ENCODE measurements at regions not wholly inside any gene's neighbourhood (a gene's known extent, or its start where the extent isn't known, plus 50 kb on each side); places are given as distances from the start of the nearest gene placed in this dataset.
A peak's percentile ranks its signal among the peaks of the same experiment; 100 is the strongest.
"Not testable (repeated sequence)": the region's sequence is repeated elsewhere in the genome, so short reads cannot be mapped to it uniquely, and the experiment has no call there.

DNA sequence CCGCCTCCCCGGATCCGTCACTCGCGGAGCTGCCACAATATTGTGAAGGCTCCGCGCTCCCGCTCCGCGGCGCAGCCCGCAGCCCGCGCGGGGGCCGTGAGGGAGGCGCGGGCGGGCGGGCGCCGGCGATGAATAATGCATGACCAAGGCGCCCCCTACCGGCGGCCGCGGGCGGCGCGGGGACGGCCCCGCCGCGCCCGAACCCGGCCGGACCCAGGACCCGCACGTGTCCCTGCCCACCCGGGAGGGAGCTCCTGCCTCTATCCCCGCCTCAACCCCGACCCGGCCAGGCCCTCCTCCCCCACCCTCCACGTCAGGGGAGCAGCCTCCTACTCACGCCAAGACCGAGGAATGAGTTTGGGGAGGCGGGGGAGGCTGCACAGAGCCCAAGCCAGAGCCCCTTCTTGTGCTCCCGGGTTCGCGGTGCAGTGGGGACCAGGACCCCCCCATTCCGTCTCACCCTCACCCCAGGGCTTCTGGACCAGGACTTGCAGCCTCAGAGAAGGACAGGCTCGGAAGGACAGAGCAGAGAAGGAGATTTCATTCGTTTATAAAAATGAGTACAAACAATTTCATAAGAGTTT, 70.8 kb upstream of the CASZ1 start:
- peak; percentile 61 for DNase-seq (ENCODE audit: low read depth)

DNA sequence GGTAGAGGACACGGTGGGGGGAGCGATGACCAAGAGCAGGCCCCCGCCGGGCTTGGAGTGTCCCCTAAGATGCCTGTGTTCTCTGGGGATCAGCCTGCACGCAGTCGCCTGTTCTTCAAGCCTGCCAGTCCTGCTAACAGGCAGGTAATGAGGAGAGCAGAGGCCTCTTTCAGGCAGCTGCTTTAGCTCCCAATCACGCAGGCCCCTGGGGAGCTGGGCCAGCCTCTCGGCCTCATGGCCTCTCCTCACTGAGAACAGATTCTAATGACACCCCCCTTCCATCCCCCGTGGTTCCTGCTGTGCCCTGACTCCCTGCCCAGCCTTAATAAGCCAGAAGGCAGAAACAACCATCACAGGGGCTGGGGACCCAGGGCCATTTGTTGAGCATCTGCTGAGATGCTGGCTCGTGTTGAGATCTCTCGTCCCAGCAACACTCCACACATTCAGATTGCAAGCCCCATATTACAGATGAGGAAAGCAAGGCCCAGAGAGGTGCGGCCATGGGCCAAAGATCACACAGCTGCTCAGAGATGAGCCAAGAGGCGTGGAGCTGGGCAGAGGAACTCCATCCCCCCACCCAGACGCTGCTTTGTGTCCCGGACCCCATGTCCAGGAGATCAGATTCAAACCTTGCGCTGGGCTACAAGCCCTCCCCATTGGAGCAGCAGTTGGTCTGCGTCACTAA, 71.6 kb upstream of the CASZ1 start:
- DNase-seq (ENCODE audit: low read depth), result no peak

DNA sequence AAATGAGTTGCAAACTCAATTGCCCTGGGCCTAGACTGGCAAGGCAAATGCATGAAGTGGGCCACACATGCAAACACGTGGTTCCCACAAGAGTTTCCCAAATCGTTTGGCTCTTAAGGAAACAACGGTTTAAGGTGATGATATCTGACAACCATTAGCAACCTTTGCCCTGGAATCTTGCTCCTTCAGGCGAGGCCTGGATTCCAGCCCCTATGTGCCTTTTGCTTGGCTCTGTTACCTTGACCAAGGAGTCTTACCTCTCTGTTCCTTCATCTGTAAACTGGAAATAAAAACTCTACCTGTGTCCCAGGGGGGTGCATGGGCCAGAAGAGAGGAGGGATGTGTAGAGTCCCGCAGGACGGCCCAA, 72.1 kb upstream of the CASZ1 start:
- DNase-seq (ENCODE audit: low read depth), result no peak

DNA sequence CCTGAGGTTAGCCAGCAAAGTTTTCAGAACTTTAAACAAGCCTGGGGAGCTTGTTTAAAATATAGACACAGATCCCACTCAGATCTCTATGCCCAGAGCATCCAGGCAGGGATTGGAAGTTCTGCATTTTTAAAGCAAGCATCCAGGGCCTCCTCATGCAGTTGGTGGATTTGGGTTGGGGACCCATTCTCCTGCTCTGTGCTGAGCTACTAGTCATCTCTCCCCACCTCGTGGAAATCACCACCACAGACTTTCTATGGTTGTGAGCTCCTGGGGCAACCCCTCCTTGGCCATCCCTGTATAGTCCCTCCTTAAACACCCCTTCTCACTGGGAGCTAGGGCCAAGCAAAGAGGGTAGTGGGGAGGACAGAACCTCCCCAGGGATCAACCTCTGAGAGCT, 73.5 kb upstream of the CASZ1 start:
- no peak for DNase-seq (ENCODE audit: low read depth)

DNA sequence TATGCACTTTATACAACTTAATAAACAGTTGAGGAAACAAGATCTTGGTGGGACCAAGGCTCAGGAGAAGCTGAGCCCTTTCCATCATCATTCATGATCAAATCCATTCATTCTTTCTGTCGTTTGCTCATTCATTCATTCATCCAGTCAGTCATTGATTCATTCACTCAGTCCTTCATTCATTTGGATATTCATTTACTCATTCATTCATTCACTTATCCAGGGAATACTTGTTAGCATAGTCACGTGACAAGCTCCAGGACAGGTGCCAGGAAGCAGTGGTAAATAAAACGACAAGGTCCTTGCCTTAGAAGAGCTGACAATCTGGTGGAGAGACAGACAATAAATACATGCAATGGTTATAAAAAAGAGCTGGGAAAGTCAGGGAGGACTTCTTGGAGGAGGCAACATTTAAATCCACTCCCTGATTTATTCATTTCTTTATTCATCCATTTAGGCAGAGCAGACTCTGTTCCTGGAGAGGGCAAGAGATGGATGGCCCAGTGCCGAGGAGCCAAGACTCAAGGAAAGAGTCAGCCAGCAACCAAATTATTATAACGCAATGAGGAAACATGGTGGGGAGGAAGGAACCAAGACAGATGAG, 74.1 kb upstream of the CASZ1 start:
- DNase-seq (ENCODE audit: low read depth), result no peak

DNA sequence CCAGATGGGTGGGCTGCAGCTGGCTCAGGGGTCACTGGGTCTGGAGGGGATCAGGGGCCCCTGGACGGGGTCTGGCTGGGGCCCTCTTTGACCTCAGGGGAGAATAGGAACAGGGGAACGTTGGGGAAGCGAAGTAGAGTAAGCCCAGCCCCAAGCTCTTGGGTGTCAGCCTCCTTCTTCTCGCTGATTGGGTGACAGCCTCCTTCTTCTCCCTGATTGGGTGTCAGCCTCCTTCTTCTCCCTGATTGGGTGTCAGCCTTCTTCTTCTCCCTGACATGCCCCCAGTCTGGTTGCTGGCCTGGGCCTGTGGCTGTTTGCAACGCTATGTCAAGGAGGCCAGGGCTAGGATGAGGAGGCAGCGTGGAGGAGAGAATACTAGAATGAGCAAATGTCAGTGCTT, 76.7 kb upstream of the CASZ1 start:
- DNase-seq (ENCODE audit: low read depth), result no peak

DNA sequence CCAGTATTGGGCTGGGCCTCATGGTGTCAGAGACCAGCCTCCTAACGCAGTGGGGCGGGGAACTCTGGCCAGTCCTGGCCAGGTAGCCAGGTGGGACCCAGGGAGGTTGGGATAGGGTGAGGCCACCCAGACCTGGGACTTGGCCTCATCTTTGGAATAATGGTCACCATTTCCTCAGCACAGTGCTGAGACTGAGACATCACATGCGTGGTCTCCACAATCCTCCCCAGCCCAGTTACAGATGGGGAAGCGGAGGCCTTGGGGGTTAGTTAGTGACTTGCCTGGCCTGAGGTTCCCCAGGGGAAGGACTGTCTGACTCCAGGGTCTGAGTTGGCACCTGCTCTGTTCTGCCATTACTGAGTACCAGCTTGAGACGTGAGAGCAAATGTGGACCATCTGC, 77.9 kb upstream of the CASZ1 start:
- no peak for DNase-seq (ENCODE audit: low read depth)

DNA sequence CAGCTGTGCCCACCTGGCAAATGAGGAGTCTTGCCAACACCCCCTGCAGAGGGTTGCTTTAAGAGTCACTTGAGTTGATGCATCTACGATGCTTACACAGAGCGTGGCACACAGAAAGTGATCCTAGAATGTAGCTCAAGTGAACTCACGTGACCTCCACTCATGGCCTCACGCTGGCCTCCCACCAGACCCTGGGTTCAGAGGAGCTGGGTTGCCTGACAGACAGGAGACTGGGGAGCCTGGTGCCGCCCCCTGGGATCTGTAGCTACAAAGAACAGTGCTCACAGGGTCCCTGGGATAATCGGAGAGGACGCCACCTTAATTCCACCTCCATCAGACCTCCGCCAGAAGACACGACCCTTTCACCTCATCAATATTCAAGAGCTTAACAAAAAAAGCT, 81.4 kb upstream of the CASZ1 start:
- DNase-seq (ENCODE audit: low read depth), result no peak

DNA sequence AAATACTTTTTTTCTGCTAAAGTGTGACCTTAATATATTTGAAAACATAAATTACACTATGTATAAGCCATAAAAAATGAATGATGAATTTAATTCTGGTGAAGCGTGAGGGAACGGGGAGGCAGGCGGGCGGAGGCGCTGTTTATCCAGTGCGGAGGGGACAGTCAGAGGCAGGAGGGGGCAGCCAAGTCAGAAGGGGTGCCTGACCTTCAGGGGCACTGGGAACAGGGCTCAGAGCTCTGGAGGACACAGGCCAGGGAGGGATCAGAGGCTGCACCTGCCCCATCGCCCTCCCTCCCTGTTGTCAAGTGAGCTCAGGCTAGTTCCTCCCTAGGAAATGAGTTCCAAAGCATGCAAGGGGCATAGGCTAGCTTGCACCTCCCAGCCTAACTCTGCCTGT, 82.0 kb upstream of the CASZ1 start:
- DNase-seq (ENCODE audit: low read depth), result no peak

DNA sequence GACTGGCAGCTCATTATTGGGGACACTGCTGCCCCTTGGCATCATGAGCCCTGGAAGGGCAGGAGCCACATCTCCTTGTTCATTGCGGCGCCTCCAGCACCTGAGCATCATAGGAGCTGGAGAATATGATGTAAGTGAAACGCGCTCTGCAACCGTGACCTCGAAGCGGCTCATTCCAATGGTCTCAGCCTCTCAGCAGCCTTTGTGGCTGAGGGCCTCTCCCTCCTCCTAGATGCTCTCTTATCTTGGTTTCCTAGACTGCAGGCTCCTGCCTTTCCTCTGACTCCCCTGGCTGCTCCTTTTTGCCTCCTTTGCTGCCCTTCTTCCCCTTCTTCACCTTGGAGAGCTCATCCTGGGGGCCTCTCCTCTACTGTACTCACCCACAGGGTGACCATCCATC, 83.6 kb upstream of the CASZ1 start:
- no peak for DNase-seq (ENCODE audit: low read depth)

DNA sequence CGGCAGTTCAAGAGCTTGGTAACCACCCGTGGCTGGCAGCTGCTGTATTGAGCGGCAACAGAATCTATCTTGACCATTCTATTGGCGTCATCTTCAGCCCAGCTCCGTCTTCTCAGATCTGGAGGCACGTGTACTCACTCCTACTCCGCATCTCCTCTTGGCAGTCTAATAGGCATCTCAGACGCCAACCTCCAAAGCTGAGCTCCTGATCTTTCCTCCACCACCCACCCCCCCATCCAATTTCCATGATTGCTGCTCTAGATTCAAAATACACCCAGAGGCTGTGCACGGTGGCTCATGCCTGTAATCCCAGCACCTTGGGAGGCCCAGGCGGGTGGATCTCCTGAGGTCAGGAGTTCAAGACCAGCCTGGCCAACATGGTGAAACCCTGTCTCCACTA, 84.6 kb upstream of the CASZ1 start:
- DNase-seq (ENCODE audit: low read depth), result no peak

DNA sequence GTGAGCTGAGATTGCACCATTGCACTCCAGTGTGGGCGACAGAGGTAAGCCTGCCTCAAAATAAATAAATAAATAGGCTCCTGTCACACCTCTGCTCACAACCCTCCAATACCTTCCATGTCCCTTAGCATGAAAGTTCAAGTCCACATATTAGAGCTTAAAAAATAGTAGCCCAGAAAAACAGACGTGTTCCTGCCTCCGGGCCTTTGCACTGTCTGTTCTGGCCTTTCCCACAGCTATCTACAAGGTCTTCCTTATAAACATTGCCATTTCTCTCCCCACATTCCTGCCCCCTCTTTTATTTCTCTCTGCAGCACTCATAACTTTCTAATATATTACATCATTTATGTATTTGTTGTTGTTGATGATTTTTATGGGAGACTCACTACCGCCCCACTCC, 85.6 kb upstream of the CASZ1 start:
- DNase-seq (ENCODE audit: low read depth), result no peak

DNA sequence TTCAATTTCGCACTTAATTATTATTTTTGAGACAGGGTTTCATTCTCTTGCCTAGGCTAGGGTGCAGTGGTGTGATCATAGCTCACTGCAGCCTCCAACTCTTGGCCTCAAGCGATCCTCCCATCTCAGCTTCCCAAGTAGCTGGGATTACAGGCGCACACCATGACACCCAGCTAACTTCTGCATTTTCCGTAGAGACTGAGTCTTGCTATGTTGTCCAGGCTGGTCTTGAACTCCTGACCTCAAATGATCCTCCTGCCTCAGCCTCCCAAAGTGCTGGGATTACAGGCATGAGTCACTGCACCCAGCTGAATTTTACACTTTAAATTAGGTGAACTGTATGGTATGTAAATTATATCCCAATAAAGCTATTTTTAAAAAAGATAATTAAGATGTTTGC, 90.6 kb upstream of the CASZ1 start:
- DNase-seq (ENCODE audit: low read depth), result not testable (repeated sequence)

DNA sequence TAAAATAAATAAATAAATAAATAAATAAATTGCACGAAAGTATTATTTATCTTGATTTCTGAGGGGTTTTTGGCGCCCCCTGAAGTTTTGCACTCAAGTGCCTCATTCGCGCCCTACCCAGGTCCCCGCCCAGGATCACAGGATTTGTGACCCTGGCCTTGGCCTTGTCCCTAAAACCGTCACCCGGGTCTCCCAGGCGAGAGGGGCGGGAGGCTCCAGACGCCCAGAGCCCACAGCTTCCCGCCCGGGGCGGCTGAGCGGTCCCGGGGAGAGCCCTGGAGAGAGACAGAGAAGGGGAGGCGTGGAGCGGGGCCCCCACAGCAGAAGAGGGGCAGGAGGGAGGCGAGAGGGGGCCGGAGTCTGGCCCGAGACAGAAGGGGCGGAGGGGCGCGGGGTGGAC, 91.8 kb upstream of the CASZ1 start:
- no peak for DNase-seq (ENCODE audit: low read depth)

DNA sequence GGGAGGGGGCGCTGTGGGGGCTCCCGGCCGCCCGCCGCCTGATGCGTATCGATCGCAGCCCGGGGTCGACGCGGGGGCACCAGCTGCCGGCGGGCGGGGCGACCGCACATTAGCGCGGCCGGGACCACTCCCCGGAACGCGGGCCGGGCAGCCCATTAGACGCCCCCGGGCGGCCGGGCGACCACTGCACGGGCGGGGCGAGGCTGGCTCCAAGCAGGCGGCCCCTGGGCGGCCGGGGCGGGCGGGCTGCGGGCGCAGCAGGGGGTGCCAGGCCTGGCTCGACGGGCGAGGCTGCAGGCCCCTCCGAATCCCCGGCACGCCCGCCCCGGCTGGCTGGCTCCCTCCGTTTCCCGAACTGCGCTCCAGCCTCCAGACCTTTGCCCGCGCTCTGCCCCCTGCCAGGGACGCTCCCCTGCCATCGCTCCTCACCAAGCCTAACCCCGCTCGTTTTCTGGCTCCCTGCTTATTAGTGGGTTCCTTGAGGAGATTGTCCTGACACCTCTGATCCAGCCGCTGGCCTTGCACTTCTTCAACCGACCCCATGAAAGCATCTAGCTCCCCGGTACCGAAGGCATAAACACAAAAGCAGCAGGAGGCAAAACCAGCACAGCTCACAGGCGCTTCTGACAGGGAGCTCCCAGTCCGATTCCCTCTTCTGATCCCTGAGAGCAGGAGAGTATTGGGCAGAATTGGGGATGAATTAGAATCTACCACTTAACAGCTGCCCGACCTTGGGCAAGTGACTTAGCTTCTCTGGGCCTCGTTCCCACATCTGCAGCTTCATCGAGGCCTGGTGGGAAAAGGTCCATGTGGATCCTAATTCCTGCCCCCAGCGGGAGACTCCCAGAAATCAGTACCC, 92.6 kb upstream of the CASZ1 start:
- DNase-seq (ENCODE audit: low read depth), result no peak

DNA sequence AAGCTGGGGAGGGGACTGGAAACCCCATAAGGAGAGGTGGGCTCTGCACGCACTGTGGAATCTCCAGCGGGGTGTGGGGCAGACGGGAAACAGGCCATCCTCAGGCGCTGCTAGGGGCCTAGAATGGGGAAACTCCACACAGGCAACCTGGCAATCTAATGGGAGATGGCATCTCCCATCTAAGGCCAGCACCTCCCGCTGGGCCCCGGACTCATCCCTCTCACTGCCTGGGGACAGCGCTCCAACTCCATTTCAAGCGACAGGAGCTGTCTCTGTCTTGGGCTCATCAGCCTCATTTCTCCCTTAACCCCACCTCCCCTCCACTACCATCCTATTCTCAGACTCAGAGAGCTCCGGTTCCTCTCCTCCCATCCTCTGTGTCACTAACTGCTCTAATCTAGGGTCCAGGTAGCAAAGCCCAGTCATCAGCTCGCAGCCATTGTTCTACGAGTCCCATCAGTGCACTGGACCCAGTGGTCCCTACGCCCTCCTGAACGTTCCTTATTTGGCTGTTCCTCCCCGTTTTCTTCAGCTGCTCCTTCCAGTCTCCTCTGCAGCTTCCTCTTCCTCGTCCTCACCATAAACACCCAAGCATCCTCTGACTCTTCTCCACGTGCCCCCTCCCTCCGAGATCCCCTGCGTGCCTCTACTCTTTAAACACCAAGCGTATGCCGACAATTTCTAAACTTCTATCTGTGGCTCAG, 93.4 kb upstream of the CASZ1 start:
- DNase-seq (ENCODE audit: low read depth), result no peak

DNA sequence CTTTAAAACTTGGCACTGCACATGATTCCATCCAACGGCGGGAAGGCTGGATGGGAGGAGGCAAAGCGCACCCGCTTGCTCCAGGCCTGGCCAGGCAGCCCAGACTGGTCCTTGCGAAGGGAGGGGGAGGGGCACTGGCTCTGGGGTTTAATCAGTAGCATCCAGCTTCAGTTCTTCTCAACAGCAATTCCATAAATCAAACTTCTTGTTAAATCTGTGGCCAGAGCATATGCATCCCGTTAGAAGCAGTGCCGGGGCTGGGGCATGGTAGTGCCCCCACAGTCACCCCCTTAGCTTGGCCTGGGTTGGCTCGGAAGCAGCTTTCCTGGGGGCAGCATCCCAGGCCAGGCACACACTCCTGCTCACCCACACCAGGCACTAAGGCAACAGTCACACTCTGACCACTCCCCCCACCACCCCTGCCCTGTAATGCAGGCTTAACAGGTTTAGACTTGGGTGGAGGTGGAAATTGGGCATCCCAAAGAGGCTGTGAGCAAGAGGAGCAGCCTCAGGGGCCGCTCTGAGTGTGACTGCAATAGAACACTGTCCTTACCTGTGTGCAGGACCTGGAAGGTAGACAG, 94.1 kb upstream of the CASZ1 start:
- DNase-seq (ENCODE audit: low read depth), result no peak

DNA sequence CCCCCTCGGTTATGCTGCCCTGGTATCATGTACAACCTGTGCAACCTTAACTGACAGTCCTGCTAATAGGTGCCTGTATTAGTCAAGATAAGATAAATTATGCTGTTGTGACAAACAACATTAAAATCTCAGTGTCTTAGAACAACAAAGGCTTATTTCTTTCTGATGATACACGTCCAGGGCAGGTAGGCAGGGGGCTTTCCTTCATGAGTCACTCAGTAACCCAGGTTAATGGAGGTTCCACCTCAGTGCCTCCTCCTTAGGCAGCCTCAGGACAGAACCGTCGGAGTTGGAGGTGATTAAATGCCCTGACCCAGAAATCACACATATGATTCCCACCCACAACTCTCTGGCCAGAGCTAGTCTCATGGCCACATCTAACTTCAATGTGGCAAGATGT, 94.6 kb upstream of the CASZ1 start:
- no peak for DNase-seq (ENCODE audit: low read depth)

DNA sequence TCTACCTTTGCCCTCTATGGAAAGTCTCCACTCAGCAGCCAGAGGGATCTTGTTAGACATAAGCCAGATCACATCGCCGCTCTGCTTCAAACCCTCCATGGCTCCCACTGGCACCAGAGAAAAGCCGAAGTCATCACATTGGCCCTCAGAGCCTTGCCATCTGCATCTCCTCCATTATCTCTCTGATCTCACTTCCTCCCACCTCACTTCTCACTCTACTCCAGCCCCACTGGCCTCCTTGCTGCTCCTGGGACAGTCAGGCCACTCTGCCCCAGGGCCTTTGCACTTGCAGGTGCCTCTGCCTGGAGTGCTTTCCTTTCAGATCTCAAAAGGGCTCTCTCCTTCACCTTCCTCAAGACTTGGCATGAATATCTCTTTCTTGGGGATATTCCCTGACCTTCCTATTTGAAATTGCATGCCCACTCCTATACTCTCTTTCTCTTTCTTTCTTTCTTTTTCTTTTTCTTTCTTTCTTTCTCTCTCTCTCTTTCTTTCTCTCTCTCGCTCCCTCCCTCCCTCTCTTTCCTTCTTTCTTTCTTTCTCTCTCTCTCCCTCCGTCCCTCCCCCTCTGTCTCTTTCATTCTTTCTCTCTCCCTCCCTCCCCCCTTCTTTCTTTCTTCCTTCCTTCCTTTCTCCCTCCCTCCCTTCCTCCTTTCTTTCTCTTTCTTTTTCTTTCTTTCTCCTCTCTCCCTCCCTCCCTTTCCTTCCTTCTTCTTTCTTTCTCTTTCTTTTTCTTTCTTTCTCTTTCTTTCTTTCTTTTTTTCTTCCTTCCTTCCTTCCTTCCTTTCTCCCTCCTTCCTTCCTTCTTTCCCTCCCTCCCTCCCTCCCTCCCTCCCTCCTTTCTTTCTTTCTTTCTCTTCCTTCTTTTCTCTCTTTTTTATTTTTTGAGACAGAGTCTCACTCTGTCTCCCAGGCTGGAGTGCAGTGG, 96.0 kb upstream of the CASZ1 start:
- DNase-seq (ENCODE audit: low read depth), result no peak

DNA sequence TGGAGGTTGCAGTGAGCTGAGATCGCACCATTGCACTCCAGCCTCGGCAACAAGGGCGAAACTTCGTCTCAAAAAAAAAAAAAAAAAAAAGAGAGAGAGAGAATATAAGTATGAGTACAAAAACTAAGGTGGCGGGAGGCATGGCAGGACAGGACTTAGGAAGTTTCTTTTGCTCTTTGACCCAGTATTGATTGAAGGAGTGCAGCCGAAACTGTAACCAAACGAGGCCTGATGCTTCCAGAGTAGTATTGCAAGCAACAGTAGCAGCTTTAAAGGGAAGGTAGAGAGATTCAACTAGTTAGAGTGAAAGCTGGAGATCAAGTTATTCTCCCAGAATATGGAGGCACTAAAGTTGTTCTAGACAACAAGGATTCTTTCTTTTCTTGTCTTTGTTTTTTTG, 99.2 kb upstream of the CASZ1 start:
- DNase-seq (ENCODE audit: low read depth), result no peak

DNA sequence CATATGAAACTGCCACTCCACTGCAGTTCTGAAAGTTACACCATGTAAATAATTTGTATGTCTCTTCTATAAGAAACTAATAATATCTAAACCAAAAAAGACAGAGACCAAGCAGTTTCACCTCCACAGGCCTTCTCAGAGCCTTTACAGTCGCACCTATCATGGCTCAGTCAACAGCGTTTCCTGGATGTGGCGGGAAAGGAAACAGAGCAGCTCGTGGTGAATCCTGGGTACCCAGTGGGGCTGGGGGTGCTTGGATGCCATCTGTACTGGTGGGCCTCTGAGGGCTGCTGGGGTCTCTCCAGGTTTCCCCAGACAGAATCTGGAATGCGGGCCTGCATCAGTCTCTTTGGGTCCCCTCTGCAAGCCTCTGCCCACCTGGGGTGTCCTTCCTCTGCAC, 100.2 kb upstream of the CASZ1 start:
- DNase-seq (ENCODE audit: low read depth), result no peak

All from Daoy (cell line).